Thyroid gland (tissue), 4 donors: ENCODE measurements at regions not wholly inside any gene's neighbourhood (a gene's known extent, or its start where the extent isn't known, plus 50 kb on each side); places are given as distances from the start of the nearest gene placed in this dataset.

ENCODE experiments used
- DNase-seq, 2 donors: peaks; one replicate each; pipeline ENCODE4 v3.0.0-alpha.2; 2019
- H3K27ac ChIP-seq, 3 donors: fragments of 200-600 bp; sonication (generic); 1 replicate in 2 of 3; 2 replicates in 1 of 3; pipeline ENCODE4 v1.5.1; 2016 to 2019; ENCODE audit warnings: mild to moderate bottlenecking in 1 of 3, moderate library complexity in 1 of 3
- H3K27me3 ChIP-seq: fragments of 200-600 bp; sonication (generic); one replicate; pipeline ENCODE4 v1.5.1; 2019
- H3K36me3 ChIP-seq, 2 donors: fragments of 200-600 bp; sonication (generic); one replicate each; pipeline ENCODE4 v1.5.1; 2016 to 2019
- H3K4me1 ChIP-seq, 2 donors: fragments of 200-600 bp; sonication (generic); one replicate each; pipeline ENCODE4 v1.5.1; 2017 to 2019
- H3K4me3 ChIP-seq, 3 donors: fragments of 200-600 bp; sonication (generic); replicated peaks in 1 of 3; 1 replicate in 2 of 3; 2 replicates in 1 of 3; pipeline ENCODE4 v1.5.1; 2016; ENCODE audit warnings: mild to moderate bottlenecking in 1 of 3
- H3K9me3 ChIP-seq: fragments of 200-600 bp; sonication (generic); one replicate; pipeline ENCODE4 v1.5.1; 2017
- POLR2A ChIP-seq, 2 donors: fragments of 450-650 bp; IDR thresholded peaks; one replicate each; pipeline ENCODE4 v1.6.1; 2017; ENCODE audit warnings: antibody characterized with exemption in 2 of 2, mild to moderate bottlenecking in 2 of 2, moderate library complexity in 1 of 2
- WGBS, 2 donors: methylation state at CpG; one replicate each; pipeline ENCODE4 v1.1.5; 2017; 5-methylcytosine and 5-hydroxymethylcytosine counted together
- intact Hi-C: fragments of 100-400 bp; cut with DNase I; formaldehyde crosslinking; loops from one replicate; pipeline ENCODE4 v1.15.1; 2023
- TF ChIP-seq, protein P1 (sequence below), 6 experiments: fragments of 200-600 bp in 3 of 6; fragments of 450-650 bp in 3 of 6; sonication (generic) in 3 of 6; IDR thresholded peaks; one replicate each; pipeline ENCODE4 v1.5.1; 2016 to 2019; ENCODE audit warnings: antibody characterized with exemption in 6 of 6, mild to moderate bottlenecking in 2 of 6, inconsistent platforms in 1 of 6, moderate library complexity in 1 of 6

DNA sequence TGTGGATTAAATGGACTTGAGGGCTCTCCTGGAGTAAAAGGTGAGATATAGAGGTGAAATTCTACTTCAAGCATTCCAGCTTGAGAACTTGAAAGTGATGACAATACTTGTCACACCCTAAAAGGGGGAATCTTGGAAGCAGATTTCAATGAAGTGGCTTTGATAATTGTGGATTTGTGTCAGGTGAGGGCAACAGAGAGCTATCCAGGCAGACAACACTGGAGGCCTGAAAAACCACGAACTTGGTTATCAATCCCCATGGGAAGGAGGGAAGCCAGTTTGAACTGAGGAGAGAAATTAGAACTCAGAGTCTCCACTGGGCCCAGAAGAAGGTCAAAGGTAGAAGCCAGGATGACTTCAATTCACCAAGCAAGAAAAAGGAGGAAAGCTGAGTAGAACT, 263.9 kb downstream of the FIGN start:
- intact Hi-C loops: no loop called here
- Histone ChIP-seq H3K36me3 (no peaks in the 10 kb centered on the region), H3K4me1 (no peaks in the 10 kb centered on the region), H3K27ac (no peak overlapping the region), H3K4me3 (no peak overlapping the region), H3K27me3 (no peaks in the 10 kb centered on the region), H3K9me3 (no peaks in the 10 kb centered on the region)
- TF ChIP-seq POLR2A (IDR thresholded peaks at IDR 0.05): no peak
- TF ChIP-seq, protein P1, sequence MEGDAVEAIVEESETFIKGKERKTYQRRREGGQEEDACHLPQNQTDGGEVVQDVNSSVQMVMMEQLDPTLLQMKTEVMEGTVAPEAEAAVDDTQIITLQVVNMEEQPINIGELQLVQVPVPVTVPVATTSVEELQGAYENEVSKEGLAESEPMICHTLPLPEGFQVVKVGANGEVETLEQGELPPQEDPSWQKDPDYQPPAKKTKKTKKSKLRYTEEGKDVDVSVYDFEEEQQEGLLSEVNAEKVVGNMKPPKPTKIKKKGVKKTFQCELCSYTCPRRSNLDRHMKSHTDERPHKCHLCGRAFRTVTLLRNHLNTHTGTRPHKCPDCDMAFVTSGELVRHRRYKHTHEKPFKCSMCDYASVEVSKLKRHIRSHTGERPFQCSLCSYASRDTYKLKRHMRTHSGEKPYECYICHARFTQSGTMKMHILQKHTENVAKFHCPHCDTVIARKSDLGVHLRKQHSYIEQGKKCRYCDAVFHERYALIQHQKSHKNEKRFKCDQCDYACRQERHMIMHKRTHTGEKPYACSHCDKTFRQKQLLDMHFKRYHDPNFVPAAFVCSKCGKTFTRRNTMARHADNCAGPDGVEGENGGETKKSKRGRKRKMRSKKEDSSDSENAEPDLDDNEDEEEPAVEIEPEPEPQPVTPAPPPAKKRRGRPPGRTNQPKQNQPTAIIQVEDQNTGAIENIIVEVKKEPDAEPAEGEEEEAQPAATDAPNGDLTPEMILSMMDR (IDR thresholded peaks at IDR 0.05): no peak
- WGBS, 2 donors: 18 to 24% methylated on average over 1 of the region's 1 CpG
- no peak for DNase-seq

DNA sequence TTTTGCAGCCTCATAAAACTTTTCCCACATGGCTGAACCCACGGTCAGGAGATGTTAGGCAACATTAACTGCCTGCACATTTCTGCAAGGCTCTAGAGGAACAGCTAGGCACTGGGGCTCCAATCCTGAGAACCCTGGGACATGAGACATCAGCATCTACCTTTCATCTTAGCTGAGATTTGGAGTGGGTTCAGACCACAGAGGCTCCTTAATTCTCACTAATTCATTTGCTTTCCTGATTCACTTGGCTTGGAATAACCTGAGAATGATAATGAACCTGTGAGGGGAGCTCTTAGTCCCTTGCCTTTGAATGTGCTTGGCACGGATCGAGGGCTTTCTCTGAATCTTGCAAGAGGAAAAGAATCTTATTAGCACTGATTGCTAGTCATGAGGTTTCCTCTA, 266.2 kb downstream of the FIGN start:
- intact Hi-C loops: no loop called here
- DNase-seq: no peak
- H3K4me3 ChIP-seq: no peak overlapping the region
- H3K36me3 ChIP-seq: no peaks in the 10 kb centered on the region
- no peaks in the 10 kb centered on the region for H3K27me3 ChIP-seq
- H3K4me1 ChIP-seq: no peaks in the 10 kb centered on the region
- H3K27ac ChIP-seq: no peak overlapping the region
- TF ChIP-seq, protein P1 (IDR thresholded peaks at IDR 0.05): no peak
- no peak for TF ChIP-seq POLR2A (IDR thresholded peaks at IDR 0.05)
- no peaks in the 10 kb centered on the region for H3K9me3 ChIP-seq
- 16 to 35% methylated on average over 3 of the region's 3 CpGs for WGBS, 2 donors

DNA sequence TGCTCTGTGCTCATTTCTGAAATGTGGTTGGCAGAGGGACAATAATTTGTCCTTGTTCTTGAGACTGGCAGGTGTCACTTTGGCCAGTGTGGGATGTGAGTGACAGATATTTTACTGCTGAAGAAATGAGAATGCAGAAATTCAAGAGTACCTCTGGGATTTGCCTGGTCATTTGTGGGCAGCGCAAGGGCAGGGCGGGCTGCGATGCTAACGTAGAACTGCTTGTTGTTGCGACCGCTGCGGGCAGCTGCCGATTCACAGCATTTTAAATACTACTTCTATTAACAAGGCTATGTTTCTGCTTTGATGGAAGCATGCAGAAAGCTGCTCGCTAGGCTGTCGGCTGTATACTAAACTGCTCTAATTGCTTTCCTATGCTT, 268.6 kb downstream of the FIGN start:
- Histone ChIP-seq H3K4me3 (no peak overlapping the region), H3K36me3 (no peaks in the 10 kb centered on the region), H3K27ac (no peak overlapping the region), H3K9me3 (no peaks in the 10 kb centered on the region), H3K27me3 (no peaks in the 10 kb centered on the region), H3K4me1 (no peaks in the 10 kb centered on the region)
- intact Hi-C loops: no loop called here
- TF ChIP-seq, protein P1 (IDR thresholded peaks at IDR 0.05): no peak
- no peak for TF ChIP-seq POLR2A (IDR thresholded peaks at IDR 0.05)
- no peak for DNase-seq
- WGBS, 2 donors: 82 to 90% methylated on average over 10 of the region's 10 CpGs

DNA sequence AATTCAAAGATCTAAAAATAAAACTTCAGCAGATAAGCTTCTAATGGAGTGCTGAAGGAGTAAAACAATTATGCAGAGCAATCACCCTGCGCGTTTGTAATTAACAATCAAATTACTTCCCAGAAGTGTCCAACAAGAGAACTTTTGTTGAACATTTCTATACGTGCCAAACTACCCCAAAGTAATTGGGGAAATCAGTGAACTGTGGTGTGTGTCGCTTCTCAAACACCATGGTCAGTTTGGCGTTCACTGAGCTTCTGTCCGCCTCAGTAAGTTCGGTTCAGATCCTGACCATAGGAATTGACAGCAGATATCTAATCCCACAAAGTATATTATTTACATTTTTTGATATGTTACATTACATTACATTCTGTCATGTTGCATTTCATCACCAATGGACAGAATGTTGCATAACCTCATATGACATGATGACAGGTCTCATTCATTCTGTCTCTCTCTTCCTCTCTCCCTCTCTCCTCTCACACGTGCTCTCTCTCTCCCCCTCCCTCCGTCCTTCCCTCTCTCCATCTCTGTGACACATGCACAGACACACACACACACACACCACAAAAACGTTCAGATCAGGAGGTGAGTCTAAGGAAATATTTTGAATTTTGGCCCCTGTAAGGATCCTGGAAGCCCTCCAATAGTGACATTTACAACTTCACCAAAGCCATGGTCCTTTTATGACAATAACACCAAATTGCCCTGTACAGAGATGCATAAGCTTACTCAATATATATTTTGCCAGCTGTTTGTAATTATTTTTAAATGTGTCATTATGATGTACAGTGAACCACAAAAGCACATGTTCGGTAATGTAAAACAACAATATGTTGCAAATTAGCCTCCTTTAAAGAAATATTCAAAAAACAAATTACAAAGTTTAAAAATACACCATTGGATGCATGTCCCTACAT, 269.2 kb downstream of the FIGN start:
- H3K4me3 ChIP-seq: no peak overlapping the region
- no peak for DNase-seq
- intact Hi-C loops: no loop called here
- no peaks in the 10 kb centered on the region for H3K36me3 ChIP-seq
- no peaks in the 10 kb centered on the region for H3K9me3 ChIP-seq
- H3K27me3 ChIP-seq: no peaks in the 10 kb centered on the region
- TF ChIP-seq POLR2A (IDR thresholded peaks at IDR 0.05): no peak
- TF ChIP-seq, protein P1 (IDR thresholded peaks at IDR 0.05): no peak
- H3K4me1 ChIP-seq: no peaks in the 10 kb centered on the region
- 68 to 71% methylated on average over 11 of the region's 11 CpGs for whole genome bisulfite sequencing, 2 donors
- H3K27ac ChIP-seq: no peak overlapping the region

DNA sequence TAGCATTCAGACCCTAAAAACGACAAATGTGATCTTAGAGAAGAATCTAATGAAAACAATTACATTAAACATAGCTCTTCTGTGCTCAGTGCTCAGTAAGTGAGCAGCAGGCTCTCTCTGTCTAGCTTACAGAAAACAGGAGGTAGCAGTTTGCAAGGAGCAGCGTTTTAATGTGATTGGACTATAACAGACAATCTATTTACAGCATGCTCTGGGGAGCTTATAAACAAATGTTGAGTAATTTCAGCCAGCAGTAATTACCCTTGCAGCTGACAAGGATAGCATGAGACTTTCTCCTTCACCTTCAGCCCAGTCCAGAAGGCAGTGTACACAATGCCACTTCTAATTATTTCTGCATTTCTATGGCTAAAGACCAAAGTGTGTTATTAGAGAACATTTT, 270.4 kb downstream of the FIGN start:
- Histone ChIP-seq H3K9me3 (no peaks in the 10 kb centered on the region), H3K4me1 (no peaks in the 10 kb centered on the region), H3K4me3 (no peak overlapping the region), H3K27ac (no peak overlapping the region), H3K27me3 (no peaks in the 10 kb centered on the region), H3K36me3 (no peaks in the 10 kb centered on the region)
- WGBS, 2 donors: 11% methylated on average over 2 of the region's 2 CpGs
- intact Hi-C loops: no loop called here
- no peak for TF ChIP-seq POLR2A (IDR thresholded peaks at IDR 0.05)
- TF ChIP-seq, protein P1 (IDR thresholded peaks at IDR 0.05): no peak
- no peak for DNase-seq
